ENCODE measurements at regions not wholly inside any gene's neighbourhood (a gene's known extent, or its start where the extent isn't known, plus 50 kb on each side); places are given as distances from the start of the nearest gene placed in this dataset.

DNA sequence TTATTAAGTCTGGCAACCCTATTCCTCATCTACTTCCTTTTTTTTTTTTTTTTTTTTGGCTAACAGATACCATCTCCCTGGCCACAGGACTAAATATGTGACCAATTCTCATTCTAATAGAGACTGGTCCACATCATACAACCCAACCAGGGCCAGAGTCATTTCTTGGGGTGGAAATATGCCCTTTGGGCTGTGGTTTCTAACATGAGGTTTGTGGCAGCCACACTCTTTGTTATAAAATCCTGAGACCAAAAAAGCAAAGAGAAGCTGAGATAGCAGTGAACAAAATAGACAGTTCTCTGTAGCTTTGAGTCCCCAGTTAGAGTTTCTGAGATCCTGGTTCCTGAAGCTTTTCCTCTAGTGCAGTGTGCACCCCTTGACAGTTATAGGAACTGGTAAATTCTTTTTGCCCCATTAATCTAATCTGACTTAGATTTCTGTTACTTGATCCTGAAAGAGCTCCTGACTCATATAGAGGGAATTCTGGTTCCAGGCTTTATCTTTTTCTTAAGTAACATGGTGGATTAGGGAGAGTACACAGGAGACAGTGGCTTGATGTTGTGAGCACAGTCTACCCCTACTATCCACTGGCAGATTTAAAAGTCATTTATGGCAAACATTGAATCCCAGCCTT is 86.8 kb downstream of the MAIP1 start:
- H3K4me2 ChIP-seq (ENCODE audit: insufficient read depth, low read length), result no peak overlapping the region
- H3K9me3 ChIP-seq (ENCODE audit: insufficient read depth, low read length, severe bottlenecking), result peaks cover 9% of the 10 kb centered on the region
- TF ChIP-seq EZH2 (IDR thresholded peaks at IDR 0.05; ENCODE audit: borderline replicate concordance, low read depth, low read length, severe bottlenecking), result no peak
- TF ChIP-seq, protein P1, sequence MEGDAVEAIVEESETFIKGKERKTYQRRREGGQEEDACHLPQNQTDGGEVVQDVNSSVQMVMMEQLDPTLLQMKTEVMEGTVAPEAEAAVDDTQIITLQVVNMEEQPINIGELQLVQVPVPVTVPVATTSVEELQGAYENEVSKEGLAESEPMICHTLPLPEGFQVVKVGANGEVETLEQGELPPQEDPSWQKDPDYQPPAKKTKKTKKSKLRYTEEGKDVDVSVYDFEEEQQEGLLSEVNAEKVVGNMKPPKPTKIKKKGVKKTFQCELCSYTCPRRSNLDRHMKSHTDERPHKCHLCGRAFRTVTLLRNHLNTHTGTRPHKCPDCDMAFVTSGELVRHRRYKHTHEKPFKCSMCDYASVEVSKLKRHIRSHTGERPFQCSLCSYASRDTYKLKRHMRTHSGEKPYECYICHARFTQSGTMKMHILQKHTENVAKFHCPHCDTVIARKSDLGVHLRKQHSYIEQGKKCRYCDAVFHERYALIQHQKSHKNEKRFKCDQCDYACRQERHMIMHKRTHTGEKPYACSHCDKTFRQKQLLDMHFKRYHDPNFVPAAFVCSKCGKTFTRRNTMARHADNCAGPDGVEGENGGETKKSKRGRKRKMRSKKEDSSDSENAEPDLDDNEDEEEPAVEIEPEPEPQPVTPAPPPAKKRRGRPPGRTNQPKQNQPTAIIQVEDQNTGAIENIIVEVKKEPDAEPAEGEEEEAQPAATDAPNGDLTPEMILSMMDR (IDR thresholded peaks at IDR 0.05; ENCODE audit: borderline replicate concordance, extremely low read depth, low read length, poor library complexity, severe bottlenecking), result no peak
- no peaks in the 10 kb centered on the region for H3K27me3 ChIP-seq (ENCODE audit: insufficient read depth, low read length, poor library complexity)
- H3K4me3 ChIP-seq (ENCODE audit: low read depth in 1 of 2, low read length in 2 of 2), result no peak overlapping the region
- no peak overlapping the region for H3K27ac ChIP-seq (ENCODE audit: low read length)
- no peak for DNase-seq
- no peaks in the 10 kb centered on the region for H4K20me1 ChIP-seq (ENCODE audit: insufficient read depth, low read length)
- H3K79me2 ChIP-seq (ENCODE audit: insufficient read depth, low read length), result no peaks in the 10 kb centered on the region
- ATAC-seq (ENCODE audit: insufficient read depth, low read depth), result no peak
- no peaks in the 10 kb centered on the region for H3K36me3 ChIP-seq (ENCODE audit: insufficient read depth, low read length)
- H3K9ac ChIP-seq (ENCODE audit: low read depth, low read length), result no peak overlapping the region
- H2AFZ ChIP-seq (ENCODE audit: low read depth, low read length), result no peak overlapping the region
- H3K4me1 ChIP-seq (ENCODE audit: insufficient read depth, low read length), result no peaks in the 10 kb centered on the region

- Histone ChIP-seq H2AFZ (ENCODE audit: low read depth, low read length) (no peak overlapping the region), H3K4me2 (ENCODE audit: insufficient read depth, low read length) (no peak overlapping the region), H3K4me1 (ENCODE audit: insufficient read depth, low read length) (no peaks in the 10 kb centered on the region), H4K20me1 (ENCODE audit: insufficient read depth, low read length) (no peaks in the 10 kb centered on the region), H3K27ac (ENCODE audit: low read length) (no peak overlapping the region), H3K4me3 (ENCODE audit: low read depth in 1 of 2, low read length in 2 of 2) (no peak overlapping the region), H3K27me3 (ENCODE audit: insufficient read depth, low read length, poor library complexity) (no peaks in the 10 kb centered on the region), H3K9me3 (ENCODE audit: insufficient read depth, low read length, severe bottlenecking) (peaks cover 9% of the 10 kb centered on the region), H3K9ac (ENCODE audit: low read depth, low read length) (no peak overlapping the region), H3K36me3 (ENCODE audit: insufficient read depth, low read length) (no peaks in the 10 kb centered on the region), H3K79me2 (ENCODE audit: insufficient read depth, low read length) (no peaks in the 10 kb centered on the region)
- no peak for DNase-seq
- TF ChIP-seq, protein P1 (IDR thresholded peaks at IDR 0.05; ENCODE audit: borderline replicate concordance, extremely low read depth, low read length, poor library complexity, severe bottlenecking), result no peak
- TF ChIP-seq EZH2 (IDR thresholded peaks at IDR 0.05; ENCODE audit: borderline replicate concordance, low read depth, low read length, severe bottlenecking), result no peak
- ATAC-seq (ENCODE audit: insufficient read depth, low read depth), result no peak
Observed at GRCh38 chr2:200042944-200043343, 87.6 kb downstream of the MAIP1 start.

- no peaks in the 10 kb centered on the region for H3K27me3 ChIP-seq (ENCODE audit: insufficient read depth, low read length, poor library complexity)
- no peaks in the 10 kb centered on the region for H3K4me1 ChIP-seq (ENCODE audit: insufficient read depth, low read length)
- ATAC-seq (ENCODE audit: insufficient read depth, low read depth) (no peak), DNase-seq (no peak)
- peaks cover 9% of the 10 kb centered on the region for H3K9me3 ChIP-seq (ENCODE audit: insufficient read depth, low read length, severe bottlenecking)
- H3K79me2 ChIP-seq (ENCODE audit: insufficient read depth, low read length), result no peaks in the 10 kb centered on the region
- no peak overlapping the region for H3K4me3 ChIP-seq (ENCODE audit: low read depth in 1 of 2, low read length in 2 of 2)
- TF ChIP-seq EZH2 (IDR thresholded peaks at IDR 0.05; ENCODE audit: borderline replicate concordance, low read depth, low read length, severe bottlenecking), result no peak
- TF ChIP-seq, protein P1 (IDR thresholded peaks at IDR 0.05; ENCODE audit: borderline replicate concordance, extremely low read depth, low read length, poor library complexity, severe bottlenecking), result no peak
- no peak overlapping the region for H3K9ac ChIP-seq (ENCODE audit: low read depth, low read length)
- H3K4me2 ChIP-seq (ENCODE audit: insufficient read depth, low read length), result no peak overlapping the region
- no peaks in the 10 kb centered on the region for H3K36me3 ChIP-seq (ENCODE audit: insufficient read depth, low read length)
- H3K27ac ChIP-seq (ENCODE audit: low read length), result no peak overlapping the region
- no peak overlapping the region for H2AFZ ChIP-seq (ENCODE audit: low read depth, low read length)
- no peaks in the 10 kb centered on the region for H4K20me1 ChIP-seq (ENCODE audit: insufficient read depth, low read length)
Observed at GRCh38 chr2:200044453-200044852, 89.1 kb downstream of the MAIP1 start.

All from DND-41 (cell line).